Vagina (tissue), 2 donors: ENCODE measurements at regions not wholly inside any gene's neighbourhood (a gene's known extent, or its start where the extent isn't known, plus 50 kb on each side); places are given as distances from the start of the nearest gene placed in this dataset.

ENCODE experiments used
- CTCF ChIP-seq, 3 experiments: fragments of 450-650 bp in 2 of 3; fragments of 200-600 bp in 1 of 3; sonication (generic) in 1 of 3; IDR thresholded peaks; one replicate each; pipeline ENCODE4 v1.5.1; 2017 to 2019; ENCODE audit warnings: antibody characterized with exemption in 3 of 3, mild to moderate bottlenecking in 2 of 3, moderate library complexity in 2 of 3
- POLR2A ChIP-seq, 2 donors: fragments of 450-650 bp; IDR thresholded peaks; one replicate each; pipeline ENCODE4 v1.6.1; 2017; ENCODE audit warnings: antibody characterized with exemption in 2 of 2, mild to moderate bottlenecking in 2 of 2, moderate library complexity in 2 of 2
- POLR2AphosphoS5 ChIP-seq, 2 donors: sonication (generic); formaldehyde crosslinking; IDR thresholded peaks; one replicate each; pipeline ENCODE4 v1.9.0; 2017; ENCODE audit warnings: antibody characterized with exemption in 2 of 2, mild to moderate bottlenecking in 2 of 2, low read depth in 1 of 2; ENCODE audit not compliant: insufficient read depth in 1 of 2

GRCh38 chr7:41134300-41135255 lies 568.3 kb downstream of the INHBA start:
- TF ChIP-seq CTCF (IDR thresholded peaks at IDR 0.05) (no peak), POLR2AphosphoS5 (IDR thresholded peaks at IDR 0.05; ENCODE audit: insufficient read depth in 1 of 2, low read depth in 1 of 2) (no peak), POLR2A (IDR thresholded peaks at IDR 0.05) (no peak)
